HG03558 (cell line): ENCODE measurements at regions not wholly inside any gene's neighbourhood (a gene's known extent, or its start where the extent isn't known, plus 50 kb on each side); places are given as distances from the start of the nearest gene placed in this dataset.
A peak's percentile ranks its signal among the peaks of the same experiment; 100 is the strongest.

Source experiments
- ATAC-seq: cut with Tn5 transposase; IDR thresholded peaks from one replicate; pipeline ENCODE4 v1.9.1; 2021; ENCODE audit warnings: moderate number of reproducible peaks; ENCODE audit not compliant: unreplicated experiment; ENCODE audit errors: extremely low read depth

GRCh38 chr6:71395731-71396409 is 107.3 kb downstream of the OGFRL1 start:
- ATAC-seq, result no peak

- peak; percentile 95 for ATAC-seq
Observed at GRCh38 chr6:71396410-71396801, 107.8 kb downstream of the OGFRL1 start.

GRCh38 chr6:71399279-71399678 is 110.7 kb downstream of the OGFRL1 start:
- ATAC-seq, result no peak

- no peak for ATAC-seq
Observed at GRCh38 chr6:71400852-71401251, 112.2 kb downstream of the OGFRL1 start.

GRCh38 chr6:71402096-71402495 is 113.5 kb downstream of the OGFRL1 start:
- ATAC-seq, result no peak

- ATAC-seq, result no peak
Observed at GRCh38 chr6:71403422-71404134, 115.0 kb downstream of the OGFRL1 start.

- no peak for ATAC-seq
Observed at GRCh38 chr6:71404145-71404966, 115.7 kb downstream of the OGFRL1 start.

GRCh38 chr6:71404967-71405278 is 116.3 kb downstream of the OGFRL1 start:
- ATAC-seq, result no peak

GRCh38 chr6:71405416-71405815 is 116.8 kb downstream of the OGFRL1 start:
- ATAC-seq, result no peak

GRCh38 chr6:71406865-71407860 is 118.6 kb downstream of the OGFRL1 start:
- ATAC-seq, result no peak

GRCh38 chr6:71408787-71409723 is 120.4 kb downstream of the OGFRL1 start:
- ATAC-seq, result no peak

- no peak for ATAC-seq
Observed at GRCh38 chr6:71410164-71410566, 121.6 kb downstream of the OGFRL1 start.

- no peak for ATAC-seq
Observed at GRCh38 chr6:71410681-71411080, 122.1 kb downstream of the OGFRL1 start.

GRCh38 chr6:71411882-71412281 is 123.3 kb downstream of the OGFRL1 start:
- ATAC-seq, result no peak

GRCh38 chr6:71412559-71413140 is 124.0 kb downstream of the OGFRL1 start:
- ATAC-seq, result no peak

GRCh38 chr6:71414486-71414885 is 125.9 kb downstream of the OGFRL1 start:
- ATAC-seq, result no peak

GRCh38 chr6:71419217-71420094 is 130.8 kb downstream of the OGFRL1 start:
- ATAC-seq, result no peak
